ENCODE measurements at regions not wholly inside any gene's neighbourhood (a gene's known extent, or its start where the extent isn't known, plus 50 kb on each side); places are given as distances from the start of the nearest gene placed in this dataset.

- TF ChIP-seq POLR2A (IDR thresholded peaks at IDR 0.05) (no peak), CTCF (IDR thresholded peaks at IDR 0.05) (no peak), POLR2AphosphoS5 (IDR thresholded peaks at IDR 0.05) (no peak)
These were observed 385.3 kb downstream of the DOK5 start for GRCh38 chr20:54860716-54861115.

Measured in prostate gland (tissue), 2 donors.